HS-5 (cell line): ENCODE measurements at regions not wholly inside any gene's neighbourhood (a gene's known extent, or its start where the extent isn't known, plus 50 kb on each side); places are given as distances from the start of the nearest gene placed in this dataset.
"Not testable (repeated sequence)": the region's sequence is repeated elsewhere in the genome, so short reads cannot be mapped to it uniquely, and the experiment has no call there.

Experiments used
- DNase-seq: peaks from one replicate; pipeline ENCODE4 v3.0.0-alpha.2; 2012; ENCODE audit warnings: low read depth

- no peak for DNase-seq
Observed at GRCh38 chrY:16715278-16715677, 1164.7 kb downstream of the CDY2B start.

- no peak for DNase-seq
Observed at GRCh38 chrY:16673102-16673787, 1206.8 kb downstream of the CDY2B start.

- peak; percentile 44 for DNase-seq
Observed at GRCh38 chrY:16668402-16668801, 1211.6 kb downstream of the CDY2B start.

GRCh38 chrY:16662741-16663140 lies 1217.3 kb downstream of the CDY2B start:
- no peak for DNase-seq

- no peak for DNase-seq
Observed at GRCh38 chrY:16659340-16659739, 1220.7 kb downstream of the CDY2B start.

GRCh38 chrY:16653971-16654370 lies 1226.0 kb downstream of the CDY2B start:
- DNase-seq = peak; percentile 61

- no peak for DNase-seq
Observed at GRCh38 chrY:16645991-16646390, 1234.0 kb downstream of the CDY2B start.

GRCh38 chrY:16645449-16645848 lies 1234.6 kb downstream of the CDY2B start:
- no peak for DNase-seq

GRCh38 chrY:16644270-16644800 lies 1235.7 kb downstream of the CDY2B start:
- no peak for DNase-seq

GRCh38 chrY:16639777-16640176 lies 1240.2 kb downstream of the CDY2B start:
- no peak for DNase-seq

GRCh38 chrY:16638743-16639142 lies 1241.3 kb downstream of the CDY2B start:
- DNase-seq = not testable (repeated sequence)

GRCh38 chrY:16636254-16636653 lies 1243.8 kb downstream of the CDY2B start:
- DNase-seq = no peak

GRCh38 chrY:16629146-16629545 lies 1250.9 kb downstream of the CDY2B start:
- no peak for DNase-seq

GRCh38 chrY:16627122-16627521 lies 1252.9 kb downstream of the CDY2B start:
- DNase-seq = no peak

GRCh38 chrY:16616201-16616975 lies 1263.6 kb downstream of the CDY2B start:
- peak; percentile 49 for DNase-seq

GRCh38 chrY:16608679-16609078 lies 1271.3 kb downstream of the CDY2B start:
- no peak for DNase-seq

- no peak for DNase-seq
Observed at GRCh38 chrY:16602146-16602545, 1277.9 kb downstream of the CDY2B start.

- no peak for DNase-seq
Observed at GRCh38 chrY:16601626-16602025, 1278.4 kb downstream of the CDY2B start.

GRCh38 chrY:16572061-16572460 lies 1308.0 kb downstream of the CDY2B start:
- no peak for DNase-seq

GRCh38 chrY:16562491-16562890 lies 1317.5 kb downstream of the CDY2B start:
- no peak for DNase-seq

GRCh38 chrY:16522021-16522420 lies 1358.0 kb downstream of the CDY2B start:
- DNase-seq = peak; percentile 53

- DNase-seq = no peak
Observed at GRCh38 chrY:16502733-16503214, 1377.2 kb downstream of the CDY2B start.

GRCh38 chrY:16490706-16491105 lies 1389.3 kb downstream of the CDY2B start:
- no peak for DNase-seq
